BE2C (cell line): ENCODE measurements at regions not wholly inside any gene's neighbourhood (a gene's known extent, or its start where the extent isn't known, plus 50 kb on each side); places are given as distances from the start of the nearest gene placed in this dataset.

ENCODE experiments used
- DNase-seq: peaks from one replicate; pipeline ENCODE4 v3.0.0-alpha.2; 2020
- H3K27me3 ChIP-seq: fragments of 250-450 bp; sonication (Bioruptor Pico); 2 replicates; pipeline ENCODE4 v1.5.1; 2020; ENCODE audit warnings: mild to moderate bottlenecking
- H3K36me3 ChIP-seq: fragments of 250-450 bp; sonication (Bioruptor Pico); 2 replicates; pipeline ENCODE4 v1.5.1; 2020; ENCODE audit warnings: mild to moderate bottlenecking
- H3K4me1 ChIP-seq: fragments of 250-450 bp; sonication (Bioruptor Pico); 2 replicates; pipeline ENCODE4 v1.5.1; 2020
- H3K4me3 ChIP-seq: 2 replicates; pipeline ENCODE4 v1.5.1; 2011; ENCODE audit warnings: low read depth, low read length
- H3K9me3 ChIP-seq: fragments of 250-450 bp; sonication (Bioruptor Pico); 2 replicates; pipeline ENCODE4 v1.5.1; 2020
- CTCF ChIP-seq: IDR thresholded peaks from 2 replicates; pipeline ENCODE4 v1.5.1; 2012; ENCODE audit warnings: mild to moderate bottlenecking, low read depth, low read length

- H3K4me3 ChIP-seq, result no peak overlapping the region
- DNase-seq, result no peak
- no peaks in the 10 kb centered on the region for H3K27me3 ChIP-seq
- TF ChIP-seq CTCF, result no peak
- no peaks in the 10 kb centered on the region for H3K4me1 ChIP-seq
- no peaks in the 10 kb centered on the region for H3K9me3 ChIP-seq
- H3K36me3 ChIP-seq, result no peaks in the 10 kb centered on the region
These were observed 282.6 kb upstream of the NDST4 start for GRCh38 chr4:115396034-115396433.

- Histone ChIP-seq H3K36me3 (no peaks in the 10 kb centered on the region), H3K27me3 (no peaks in the 10 kb centered on the region), H3K9me3 (no peaks in the 10 kb centered on the region), H3K4me3 (no peak overlapping the region), H3K4me1 (no peaks in the 10 kb centered on the region)
- DNase-seq, result no peak
- TF ChIP-seq CTCF, result no peak
These were observed 263.4 kb upstream of the NDST4 start for GRCh38 chr4:115376866-115377265.

GRCh38 chr4:115374621-115375020 lies 261.2 kb upstream of the NDST4 start:
- H3K4me1 ChIP-seq, result no peaks in the 10 kb centered on the region
- H3K9me3 ChIP-seq, result no peaks in the 10 kb centered on the region
- H3K4me3 ChIP-seq, result no peak overlapping the region
- no peaks in the 10 kb centered on the region for H3K27me3 ChIP-seq
- no peak for TF ChIP-seq CTCF
- no peak for DNase-seq
- H3K36me3 ChIP-seq, result no peaks in the 10 kb centered on the region

GRCh38 chr4:115370490-115370889 lies 257.1 kb upstream of the NDST4 start:
- no peak for DNase-seq
- no peak overlapping the region for H3K4me3 ChIP-seq
- no peak for TF ChIP-seq CTCF
- H3K4me1 ChIP-seq, result no peaks in the 10 kb centered on the region
- H3K36me3 ChIP-seq, result no peaks in the 10 kb centered on the region
- H3K27me3 ChIP-seq, result no peaks in the 10 kb centered on the region
- no peaks in the 10 kb centered on the region for H3K9me3 ChIP-seq

GRCh38 chr4:115370012-115370411 lies 256.6 kb upstream of the NDST4 start:
- no peaks in the 10 kb centered on the region for H3K27me3 ChIP-seq
- H3K36me3 ChIP-seq, result no peaks in the 10 kb centered on the region
- H3K9me3 ChIP-seq, result no peaks in the 10 kb centered on the region
- no peaks in the 10 kb centered on the region for H3K4me1 ChIP-seq
- no peak for TF ChIP-seq CTCF
- no peak for DNase-seq
- H3K4me3 ChIP-seq, result no peak overlapping the region

GRCh38 chr4:115366390-115366789 lies 253.0 kb upstream of the NDST4 start:
- no peak for TF ChIP-seq CTCF

More at GRCh38 chr4:115366390-115366789, 253.0 kb upstream of the NDST4 start:
- no peak for DNase-seq
- no peaks in the 10 kb centered on the region for H3K36me3 ChIP-seq
- H3K4me1 ChIP-seq, result no peaks in the 10 kb centered on the region
- H3K27me3 ChIP-seq, result no peaks in the 10 kb centered on the region
- H3K9me3 ChIP-seq, result no peaks in the 10 kb centered on the region
- no peak overlapping the region for H3K4me3 ChIP-seq
